Endodermal cell (in vitro differentiated cells): ENCODE measurements at regions not wholly inside any gene's neighbourhood (a gene's known extent, or its start where the extent isn't known, plus 50 kb on each side); places are given as distances from the start of the nearest gene placed in this dataset.

Experiments
- DNase-seq: peaks from one replicate; pipeline ENCODE4 v3.0.0-alpha.2; 2017
- H3K27ac ChIP-seq: 2 replicates; pipeline ENCODE4 v1.5.1; 2013; ENCODE audit warnings: mild to moderate bottlenecking, low read depth, low read length, moderate library complexity
- H3K27me3 ChIP-seq: 2 replicates; pipeline ENCODE4 v1.6.1; 2013; ENCODE audit warnings: mild to moderate bottlenecking, low read length, moderate library complexity; ENCODE audit not compliant: insufficient read depth, control insufficient read depth, poor library complexity, severe bottlenecking
- H3K36me3 ChIP-seq: 2 replicates; pipeline ENCODE4 v1.7.0; 2013; ENCODE audit warnings: mild to moderate bottlenecking, low read length, moderate library complexity; ENCODE audit not compliant: control insufficient read depth, insufficient read depth
- H3K4me1 ChIP-seq: one replicate; pipeline ENCODE4 v1.7.0; 2013; ENCODE audit warnings: low read length; ENCODE audit not compliant: control insufficient read depth, insufficient read depth
- H3K4me3 ChIP-seq: 2 replicates; pipeline ENCODE4 v1.5.1; 2013; ENCODE audit warnings: mild to moderate bottlenecking, low read length, moderate library complexity
- H3K9ac ChIP-seq: 2 replicates; pipeline ENCODE4 v1.6.1; 2013; ENCODE audit warnings: mild to moderate bottlenecking, low read length, moderate library complexity; ENCODE audit not compliant: poor library complexity, severe bottlenecking; ENCODE audit errors: extremely low read depth
- H3K9me3 ChIP-seq: 2 replicates; pipeline ENCODE4 v1.6.1; 2013; ENCODE audit warnings: mild to moderate bottlenecking, low read length, moderate library complexity; ENCODE audit not compliant: control insufficient read depth
- H3K27ac Mint-ChIP-seq: 2 replicates; pipeline ENCODE4 v1.8.0; 2020; ENCODE audit warnings: mixed read lengths
- H3K27me3 Mint-ChIP-seq: 2 replicates; pipeline ENCODE4 v1.8.0; 2021; ENCODE audit warnings: mild to moderate bottlenecking, mixed read lengths; ENCODE audit not compliant: insufficient read depth
- H3K36me3 Mint-ChIP-seq: 2 replicates; pipeline ENCODE4 v1.8.0; 2020; ENCODE audit warnings: low read depth, mixed read lengths
- H3K4me1 Mint-ChIP-seq: 2 replicates; pipeline ENCODE4 v1.8.0; 2020; ENCODE audit warnings: mixed read lengths
- H3K4me3 Mint-ChIP-seq: 2 replicates; pipeline ENCODE4 v1.8.0; 2020; ENCODE audit warnings: mild to moderate bottlenecking, moderate library complexity, mixed read lengths
- H3K9me3 Mint-ChIP-seq: 2 replicates; pipeline ENCODE4 v1.8.0; 2020; ENCODE audit warnings: mild to moderate bottlenecking, mixed read lengths
- WGBS, 2 experiments: methylation state at CpG; one replicate each; pipeline versions ENCODE4 v1.1.5 to v1.1.7; 2013; ENCODE audit warnings: missing lambda C conversion rate in 2 of 2, mixed read lengths in 1 of 2; ENCODE audit not compliant: insufficient coverage in 1 of 2, insufficient read length in 1 of 2; 5-methylcytosine and 5-hydroxymethylcytosine counted together
- TF ChIP-seq, protein P1 (sequence below): fragments of 200-600 bp; sonication (generic); conservative IDR thresholded peaks from 2 replicates; pipeline ENCODE4 v1.5.0; 2021; ENCODE audit warnings: antibody characterized with exemption, mild to moderate bottlenecking

DNA sequence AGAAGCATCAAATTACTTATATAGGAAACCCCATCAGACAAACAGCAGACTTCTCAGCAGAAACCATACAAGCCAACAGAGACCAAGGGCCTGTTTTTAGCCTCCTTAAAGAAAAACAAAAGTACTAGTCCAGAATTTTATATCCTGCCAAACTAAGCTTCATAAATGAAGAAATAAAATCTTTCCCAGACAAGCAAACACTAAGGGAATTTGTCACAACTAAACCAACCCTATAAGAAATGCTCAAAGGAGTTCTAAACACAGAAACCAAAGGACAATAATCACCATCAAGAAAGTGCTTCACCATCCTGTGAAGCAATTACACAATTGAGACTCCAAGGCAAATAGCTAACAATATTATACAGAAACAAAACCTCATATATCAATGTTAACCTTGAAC lies 238.6 kb downstream of the NKX6-1 start:
- no peak overlapping the region for H3K4me3 Mint-ChIP-seq
- no peak overlapping the region for H3K27ac ChIP-seq
- peaks cover 11% of the 10 kb centered on the region for H3K9me3 Mint-ChIP-seq
- TF ChIP-seq, protein P1, sequence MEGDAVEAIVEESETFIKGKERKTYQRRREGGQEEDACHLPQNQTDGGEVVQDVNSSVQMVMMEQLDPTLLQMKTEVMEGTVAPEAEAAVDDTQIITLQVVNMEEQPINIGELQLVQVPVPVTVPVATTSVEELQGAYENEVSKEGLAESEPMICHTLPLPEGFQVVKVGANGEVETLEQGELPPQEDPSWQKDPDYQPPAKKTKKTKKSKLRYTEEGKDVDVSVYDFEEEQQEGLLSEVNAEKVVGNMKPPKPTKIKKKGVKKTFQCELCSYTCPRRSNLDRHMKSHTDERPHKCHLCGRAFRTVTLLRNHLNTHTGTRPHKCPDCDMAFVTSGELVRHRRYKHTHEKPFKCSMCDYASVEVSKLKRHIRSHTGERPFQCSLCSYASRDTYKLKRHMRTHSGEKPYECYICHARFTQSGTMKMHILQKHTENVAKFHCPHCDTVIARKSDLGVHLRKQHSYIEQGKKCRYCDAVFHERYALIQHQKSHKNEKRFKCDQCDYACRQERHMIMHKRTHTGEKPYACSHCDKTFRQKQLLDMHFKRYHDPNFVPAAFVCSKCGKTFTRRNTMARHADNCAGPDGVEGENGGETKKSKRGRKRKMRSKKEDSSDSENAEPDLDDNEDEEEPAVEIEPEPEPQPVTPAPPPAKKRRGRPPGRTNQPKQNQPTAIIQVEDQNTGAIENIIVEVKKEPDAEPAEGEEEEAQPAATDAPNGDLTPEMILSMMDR = no peak
- no peak overlapping the region for H3K9ac ChIP-seq
- no peak overlapping the region for H3K4me3 ChIP-seq
- DNase-seq = no peak
- no peaks in the 10 kb centered on the region for H3K4me1 Mint-ChIP-seq
- no peak overlapping the region for H3K27ac Mint-ChIP-seq
- no peaks in the 10 kb centered on the region for H3K36me3 Mint-ChIP-seq
- H3K27me3 Mint-ChIP-seq = no peaks in the 10 kb centered on the region
- H3K9me3 ChIP-seq = peaks cover 13% of the 10 kb centered on the region
- H3K36me3 ChIP-seq = no peaks in the 10 kb centered on the region
- no peaks in the 10 kb centered on the region for H3K27me3 ChIP-seq
- no peaks in the 10 kb centered on the region for H3K4me1 ChIP-seq

DNA sequence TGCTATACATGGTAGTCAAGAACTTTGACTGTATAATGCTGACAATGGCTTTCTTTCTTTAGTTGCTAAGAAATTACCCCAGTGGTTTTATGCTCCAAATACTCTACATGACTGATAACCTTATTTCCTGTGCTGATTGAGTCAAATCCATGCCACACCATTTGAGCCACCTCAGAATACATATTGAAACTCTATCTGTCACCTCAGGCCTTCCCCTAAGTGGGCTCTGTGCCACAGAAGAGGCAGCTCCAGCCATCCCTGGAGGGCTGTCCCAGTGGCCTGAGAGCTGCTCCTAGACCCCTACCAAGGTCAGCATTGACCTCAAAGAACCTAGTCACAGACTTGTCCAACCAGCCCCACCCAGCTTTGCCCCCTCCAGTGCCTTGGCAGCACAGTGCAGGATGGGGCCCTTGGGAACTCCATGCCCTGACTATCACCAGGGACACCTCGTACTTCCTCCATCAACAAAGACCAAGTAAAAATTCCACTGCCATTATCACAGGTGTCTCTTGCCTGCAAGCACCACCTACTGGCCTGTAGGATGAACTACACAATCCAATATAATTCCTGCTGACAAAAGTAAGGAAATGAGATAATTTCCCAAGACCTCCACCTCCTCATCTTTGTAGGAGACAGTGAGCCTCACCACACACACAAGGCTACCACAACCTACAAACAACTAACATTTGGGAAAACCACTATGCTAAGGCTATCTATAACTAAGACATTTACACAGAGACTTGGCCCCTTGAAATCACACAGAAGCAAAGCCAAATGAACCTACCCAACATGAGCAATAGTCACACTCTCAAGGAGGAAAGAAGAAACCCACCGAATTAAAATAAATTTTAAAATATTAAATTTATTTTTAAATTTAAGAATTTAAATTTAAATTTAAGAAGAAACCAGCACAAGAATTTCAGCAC lies 239.9 kb downstream of the NKX6-1 start:
- Mint-ChIP-seq H3K27me3 (no peaks in the 10 kb centered on the region), H3K4me1 (no peaks in the 10 kb centered on the region), H3K27ac (peak overlapping the region; percentile 16), H3K36me3 (no peaks in the 10 kb centered on the region), H3K4me3 (no peak overlapping the region), H3K9me3 (peaks cover 11% of the 10 kb centered on the region)
- Histone ChIP-seq H3K9ac (no peak overlapping the region), H3K36me3 (no peaks in the 10 kb centered on the region), H3K27ac (no peak overlapping the region), H3K9me3 (peaks cover 13% of the 10 kb centered on the region), H3K4me1 (no peaks in the 10 kb centered on the region), H3K4me3 (no peak overlapping the region), H3K27me3 (no peaks in the 10 kb centered on the region)
- DNase-seq = peak; percentile 70
- TF ChIP-seq, protein P1 = peak; percentile 88
- 68% methylated on average over 1 of the region's 2 CpGs; no CpG with 5 or more reads in 1 of the 2 experiments for WGBS, 2 experiments

DNA sequence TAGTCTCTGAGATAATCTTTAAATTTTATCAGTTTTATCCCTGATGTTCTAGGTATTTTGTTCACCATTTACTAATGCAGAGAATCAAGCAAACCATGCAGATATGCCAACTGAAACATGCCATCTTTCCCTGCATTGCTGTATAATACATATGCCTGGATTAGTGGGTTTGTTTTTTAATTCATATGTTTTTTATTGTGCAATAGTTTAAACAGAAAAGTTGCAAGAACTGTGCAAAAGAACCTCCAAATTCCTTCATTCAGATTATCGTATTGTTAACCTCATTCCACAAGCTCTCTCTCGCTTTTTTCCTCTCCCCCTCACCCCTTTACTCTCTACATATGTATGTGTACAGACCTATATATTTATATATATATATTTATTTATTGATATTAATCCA lies 244.6 kb downstream of the NKX6-1 start:
- Mint-ChIP-seq H3K4me1 (peaks cover 8% of the 10 kb centered on the region), H3K36me3 (no peaks in the 10 kb centered on the region), H3K27me3 (no peaks in the 10 kb centered on the region), H3K4me3 (no peak overlapping the region), H3K27ac (no peak overlapping the region), H3K9me3 (peaks cover 3% of the 10 kb centered on the region)
- H3K4me3 ChIP-seq = no peak overlapping the region
- H3K27me3 ChIP-seq = no peaks in the 10 kb centered on the region
- no peaks in the 10 kb centered on the region for H3K9me3 ChIP-seq
- WGBS, 2 experiments = 85% methylated on average over 2 of the region's 2 CpGs; no CpG with 5 or more reads in 1 of the 2 experiments
- no peak overlapping the region for H3K9ac ChIP-seq
- H3K27ac ChIP-seq = no peak overlapping the region
- no peaks in the 10 kb centered on the region for H3K36me3 ChIP-seq
- peaks cover 5% of the 10 kb centered on the region for H3K4me1 ChIP-seq
- TF ChIP-seq, protein P1 = no peak
- no peak for DNase-seq
